ENCODE measurements at regions not wholly inside any gene's neighbourhood (a gene's known extent, or its start where the extent isn't known, plus 50 kb on each side); places are given as distances from the start of the nearest gene placed in this dataset.

DNA sequence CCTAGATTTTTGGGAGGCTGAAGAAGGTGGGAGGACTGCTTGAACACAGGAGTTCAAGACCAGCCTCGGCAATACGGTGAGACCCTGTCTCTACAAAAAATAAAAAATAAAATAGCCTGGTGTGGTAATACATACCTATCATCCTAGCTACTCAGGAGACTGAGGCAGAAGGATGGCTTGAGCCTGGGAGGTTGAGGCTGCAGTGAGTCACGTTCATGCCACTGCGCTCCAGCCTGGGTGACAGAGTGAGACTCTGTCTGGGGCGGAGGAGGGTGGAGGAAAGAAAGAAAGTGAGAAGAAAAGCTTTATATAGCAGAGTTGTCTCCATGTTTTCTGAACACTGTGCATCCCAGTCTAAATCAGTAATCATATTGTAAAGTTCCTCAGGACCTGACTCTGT lies 301.4 kb upstream of the CNTN6 start:
- H3K27ac ChIP-seq (ENCODE audit: low read depth, low read length): no peak overlapping the region
- H3K36me3 Mint-ChIP-seq (ENCODE audit: low read depth): no peaks in the 10 kb centered on the region
- no peaks in the 10 kb centered on the region for H3K27me3 ChIP-seq (ENCODE audit: control insufficient read depth, insufficient read depth, low read length, poor library complexity, severe bottlenecking)
- 85% methylated on average over 5 of the region's 5 CpGs; no CpG with 5 or more reads in 1 of the 2 experiments for WGBS, 2 experiments (ENCODE audit: insufficient coverage in 1 of 2, insufficient read length in 1 of 2)
- TF ChIP-seq, protein P1, sequence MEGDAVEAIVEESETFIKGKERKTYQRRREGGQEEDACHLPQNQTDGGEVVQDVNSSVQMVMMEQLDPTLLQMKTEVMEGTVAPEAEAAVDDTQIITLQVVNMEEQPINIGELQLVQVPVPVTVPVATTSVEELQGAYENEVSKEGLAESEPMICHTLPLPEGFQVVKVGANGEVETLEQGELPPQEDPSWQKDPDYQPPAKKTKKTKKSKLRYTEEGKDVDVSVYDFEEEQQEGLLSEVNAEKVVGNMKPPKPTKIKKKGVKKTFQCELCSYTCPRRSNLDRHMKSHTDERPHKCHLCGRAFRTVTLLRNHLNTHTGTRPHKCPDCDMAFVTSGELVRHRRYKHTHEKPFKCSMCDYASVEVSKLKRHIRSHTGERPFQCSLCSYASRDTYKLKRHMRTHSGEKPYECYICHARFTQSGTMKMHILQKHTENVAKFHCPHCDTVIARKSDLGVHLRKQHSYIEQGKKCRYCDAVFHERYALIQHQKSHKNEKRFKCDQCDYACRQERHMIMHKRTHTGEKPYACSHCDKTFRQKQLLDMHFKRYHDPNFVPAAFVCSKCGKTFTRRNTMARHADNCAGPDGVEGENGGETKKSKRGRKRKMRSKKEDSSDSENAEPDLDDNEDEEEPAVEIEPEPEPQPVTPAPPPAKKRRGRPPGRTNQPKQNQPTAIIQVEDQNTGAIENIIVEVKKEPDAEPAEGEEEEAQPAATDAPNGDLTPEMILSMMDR (conservative IDR thresholded peaks at IDR 0.05): no peak
- no peaks in the 10 kb centered on the region for H3K27me3 Mint-ChIP-seq (ENCODE audit: insufficient read depth)
- H3K4me1 ChIP-seq (ENCODE audit: control insufficient read depth, insufficient read depth, low read length): no peaks in the 10 kb centered on the region
- H3K27ac Mint-ChIP-seq: no peak overlapping the region
- H3K4me3 Mint-ChIP-seq: no peak overlapping the region
- no peaks in the 10 kb centered on the region for H3K36me3 ChIP-seq (ENCODE audit: control insufficient read depth, insufficient read depth, low read length)
- H3K9me3 Mint-ChIP-seq: no peaks in the 10 kb centered on the region
- no peak overlapping the region for H3K9ac ChIP-seq (ENCODE audit: extremely low read depth, low read length, poor library complexity, severe bottlenecking)
- H3K4me3 ChIP-seq (ENCODE audit: low read length): no peak overlapping the region
- H3K4me1 Mint-ChIP-seq: no peaks in the 10 kb centered on the region
- no peak for DNase-seq
- peaks cover 69% of the 10 kb centered on the region for H3K9me3 ChIP-seq (ENCODE audit: control insufficient read depth, low read length)

DNA sequence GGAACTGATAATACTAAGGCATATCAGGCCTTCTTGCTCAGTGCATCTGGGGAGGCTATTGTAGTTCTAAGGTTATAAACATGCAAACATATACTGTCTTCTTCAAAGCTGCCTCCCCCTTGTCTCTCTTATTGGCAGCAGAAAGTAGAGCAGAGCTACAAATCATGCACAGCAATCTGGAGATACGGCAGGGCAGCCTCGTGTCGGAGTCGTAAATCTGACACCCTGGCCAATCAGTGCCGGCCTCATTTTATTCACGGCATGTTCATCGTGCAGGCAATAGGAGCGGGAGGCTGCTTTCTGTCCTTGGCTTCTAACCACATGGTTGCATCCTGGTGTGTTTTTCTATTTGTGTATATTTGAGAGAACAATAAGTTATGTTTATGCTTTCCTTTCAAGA lies 300.2 kb upstream of the CNTN6 start:
- no peak overlapping the region for H3K9ac ChIP-seq (ENCODE audit: extremely low read depth, low read length, poor library complexity, severe bottlenecking)
- no peaks in the 10 kb centered on the region for H3K36me3 ChIP-seq (ENCODE audit: control insufficient read depth, insufficient read depth, low read length)
- H3K27me3 ChIP-seq (ENCODE audit: control insufficient read depth, insufficient read depth, low read length, poor library complexity, severe bottlenecking): no peaks in the 10 kb centered on the region
- peaks cover 57% of the 10 kb centered on the region for H3K9me3 ChIP-seq (ENCODE audit: control insufficient read depth, low read length)
- Mint-ChIP-seq H3K36me3 (ENCODE audit: low read depth) (no peaks in the 10 kb centered on the region), H3K4me3 (no peak overlapping the region), H3K4me1 (no peaks in the 10 kb centered on the region), H3K27me3 (ENCODE audit: insufficient read depth) (no peaks in the 10 kb centered on the region), H3K9me3 (no peaks in the 10 kb centered on the region), H3K27ac (no peak overlapping the region)
- DNase-seq: no peak
- H3K4me3 ChIP-seq (ENCODE audit: low read length): no peak overlapping the region
- 85% methylated on average over 5 to 8 of the region's 8 CpGs for WGBS, 2 experiments (ENCODE audit: insufficient coverage in 1 of 2, insufficient read length in 1 of 2)
- no peak overlapping the region for H3K27ac ChIP-seq (ENCODE audit: low read depth, low read length)
- TF ChIP-seq, protein P1 (conservative IDR thresholded peaks at IDR 0.05): no peak
- no peaks in the 10 kb centered on the region for H3K4me1 ChIP-seq (ENCODE audit: control insufficient read depth, insufficient read depth, low read length)

DNA sequence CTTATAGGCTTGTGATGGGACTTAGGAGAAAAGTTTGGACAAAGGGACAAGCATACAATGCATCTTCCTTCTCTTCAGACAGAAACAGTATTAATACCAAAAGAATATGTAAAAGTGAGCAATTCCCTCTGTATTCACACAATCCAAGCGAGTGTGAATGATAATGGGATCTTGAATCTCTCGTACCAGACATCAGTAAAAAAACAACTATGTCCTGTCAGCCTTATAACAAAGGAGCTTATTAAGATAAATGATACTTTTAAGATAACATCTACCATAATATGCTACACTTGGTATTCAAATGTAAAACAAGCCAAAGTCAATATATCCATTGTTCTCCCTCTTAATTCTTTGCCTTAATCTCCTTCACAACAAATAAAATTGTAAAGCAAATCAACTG lies 288.6 kb upstream of the CNTN6 start:
- Histone ChIP-seq H3K9ac (ENCODE audit: extremely low read depth, low read length, poor library complexity, severe bottlenecking) (no peak overlapping the region), H3K36me3 (ENCODE audit: control insufficient read depth, insufficient read depth, low read length) (no peaks in the 10 kb centered on the region), H3K4me1 (ENCODE audit: control insufficient read depth, insufficient read depth, low read length) (no peaks in the 10 kb centered on the region), H3K4me3 (ENCODE audit: low read length) (no peak overlapping the region), H3K27me3 (ENCODE audit: control insufficient read depth, insufficient read depth, low read length, poor library complexity, severe bottlenecking) (no peaks in the 10 kb centered on the region), H3K27ac (ENCODE audit: low read depth, low read length) (no peak overlapping the region), H3K9me3 (ENCODE audit: control insufficient read depth, low read length) (peaks cover 67% of the 10 kb centered on the region)
- TF ChIP-seq, protein P1 (conservative IDR thresholded peaks at IDR 0.05): no peak
- Mint-ChIP-seq H3K27me3 (ENCODE audit: insufficient read depth) (no peaks in the 10 kb centered on the region), H3K4me3 (no peak overlapping the region), H3K36me3 (ENCODE audit: low read depth) (no peaks in the 10 kb centered on the region), H3K4me1 (peaks cover 16% of the 10 kb centered on the region), H3K9me3 (peaks cover 11% of the 10 kb centered on the region), H3K27ac (no peak overlapping the region)
- DNase-seq: no peak
- 52% methylated on average over 2 of the region's 2 CpGs; no CpG with 5 or more reads in 1 of the 2 experiments for WGBS, 2 experiments (ENCODE audit: insufficient coverage in 1 of 2, insufficient read length in 1 of 2)
